ENCODE measurements at regions not wholly inside any gene's neighbourhood (a gene's known extent, or its start where the extent isn't known, plus 50 kb on each side); places are given as distances from the start of the nearest gene placed in this dataset.
A peak's percentile ranks its signal among the peaks of the same experiment; 100 is the strongest.

DNA sequence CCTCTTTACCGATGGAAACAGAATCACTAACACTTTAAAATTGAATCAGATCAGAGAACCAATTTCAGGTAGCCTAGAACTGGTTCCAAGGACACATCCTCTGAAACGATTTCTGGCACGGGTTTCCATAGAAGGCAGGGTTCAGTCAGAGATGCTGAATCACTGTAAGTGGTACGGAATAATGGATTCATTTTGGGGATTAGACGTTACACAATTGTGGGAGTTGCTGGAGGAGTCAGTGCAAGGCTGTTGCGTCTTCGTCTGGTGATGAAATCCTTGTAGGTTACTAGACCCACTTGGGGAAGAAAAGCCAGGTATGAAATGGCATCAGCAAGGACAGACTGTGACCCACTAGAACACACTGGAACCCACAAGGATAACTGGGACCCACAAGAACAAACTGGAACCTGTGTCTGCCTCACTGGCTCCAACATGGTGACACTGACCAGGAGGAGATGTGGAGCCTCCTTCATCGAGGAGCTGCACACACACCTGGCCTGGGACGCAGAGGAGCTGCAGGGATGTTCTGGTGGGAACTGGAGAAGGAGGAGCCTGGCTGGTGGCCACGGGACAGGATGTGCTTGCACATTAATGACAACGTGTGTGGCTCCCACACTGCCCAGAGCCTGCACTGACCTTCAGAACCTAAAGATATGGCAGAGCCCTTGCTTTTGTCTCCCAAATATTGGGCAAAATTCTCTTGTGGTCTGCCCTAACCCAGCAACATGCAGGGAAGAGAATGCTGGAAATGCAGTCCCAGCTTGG is 105.1 kb downstream of the TRAPPC11 start:
- H3K9me3 ChIP-seq (ENCODE audit: control insufficient read depth, low read length) = no peaks in the 10 kb centered on the region
- no peaks in the 10 kb centered on the region for H3K36me3 ChIP-seq (ENCODE audit: control insufficient read depth, insufficient read depth, low read length)
- H3K4me3 ChIP-seq (ENCODE audit: low read length) = no peak overlapping the region
- no peak overlapping the region for H3K9ac ChIP-seq (ENCODE audit: low read length)
- H3K27me3 ChIP-seq (ENCODE audit: control insufficient read depth, insufficient read depth, low read length) = no peaks in the 10 kb centered on the region
- H3K4me1 ChIP-seq (ENCODE audit: control insufficient read depth, insufficient read depth, low read length) = peaks cover 20% of the 10 kb centered on the region

DNA sequence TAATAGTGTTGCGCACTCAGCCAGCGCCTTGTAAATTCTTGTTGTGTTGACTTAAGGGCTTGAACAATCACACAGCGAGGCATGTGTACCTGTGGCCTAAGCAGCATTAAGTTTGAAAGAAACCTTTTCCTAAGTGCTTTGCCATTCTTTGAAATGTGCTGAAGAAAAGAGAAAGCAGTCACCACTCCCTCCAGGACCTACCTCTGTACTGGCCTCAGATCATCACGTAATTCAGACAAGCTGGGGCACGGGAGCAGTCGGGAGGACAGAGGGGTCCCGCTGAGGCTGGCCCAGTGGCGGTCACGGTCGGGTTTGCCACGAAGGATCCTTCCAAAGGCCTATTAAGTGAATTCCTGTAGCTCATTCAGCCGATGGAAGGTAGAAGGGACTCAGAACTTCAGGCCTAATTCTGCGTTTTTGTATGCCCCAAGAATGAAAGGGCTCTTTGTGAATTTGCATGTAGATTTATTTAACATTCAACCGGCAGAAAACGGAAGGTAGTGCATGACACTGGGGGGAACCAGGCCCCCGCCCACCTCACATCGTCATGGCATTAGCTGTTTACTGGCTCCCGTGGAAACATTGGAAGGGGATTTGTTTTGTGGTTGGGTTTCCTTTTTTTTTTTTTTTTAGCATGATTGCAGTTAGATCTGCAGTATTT is 106.3 kb downstream of the TRAPPC11 start:
- Histone ChIP-seq H3K9ac (ENCODE audit: low read length) (peak overlapping the region; percentile 72), H3K36me3 (ENCODE audit: control insufficient read depth, insufficient read depth, low read length) (no peaks in the 10 kb centered on the region), H3K27me3 (ENCODE audit: control insufficient read depth, insufficient read depth, low read length) (no peaks in the 10 kb centered on the region), H3K9me3 (ENCODE audit: control insufficient read depth, low read length) (no peaks in the 10 kb centered on the region), H3K4me1 (ENCODE audit: control insufficient read depth, insufficient read depth, low read length) (peaks cover 20% of the 10 kb centered on the region), H3K4me3 (ENCODE audit: low read length) (peak overlapping the region; percentile 31)

DNA sequence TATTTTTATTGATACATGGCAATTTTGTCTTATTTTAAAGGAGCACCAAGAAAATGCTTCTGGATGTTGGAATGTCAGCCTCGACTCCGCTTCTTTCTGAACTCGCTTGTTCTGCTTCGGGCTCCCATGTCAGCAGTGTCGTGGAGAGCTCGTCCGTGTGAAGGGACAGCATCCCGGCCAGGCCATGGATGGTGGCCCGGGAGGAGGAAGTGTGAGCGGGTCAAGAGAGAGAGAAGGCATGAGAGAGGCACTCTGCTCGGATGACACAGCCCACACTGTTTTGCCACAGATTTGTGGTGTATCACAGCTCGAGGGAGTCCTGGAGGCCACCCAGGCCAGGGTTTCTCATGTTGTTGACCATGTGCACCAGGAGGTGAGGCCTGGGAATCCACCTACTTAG is 107.0 kb downstream of the TRAPPC11 start:
- Histone ChIP-seq H3K9ac (ENCODE audit: low read length) (no peak overlapping the region), H3K4me1 (ENCODE audit: control insufficient read depth, insufficient read depth, low read length) (peaks cover 19% of the 10 kb centered on the region), H3K27me3 (ENCODE audit: control insufficient read depth, insufficient read depth, low read length) (no peaks in the 10 kb centered on the region), H3K36me3 (ENCODE audit: control insufficient read depth, insufficient read depth, low read length) (no peaks in the 10 kb centered on the region), H3K9me3 (ENCODE audit: control insufficient read depth, low read length) (no peaks in the 10 kb centered on the region), H3K4me3 (ENCODE audit: low read length) (no peak overlapping the region)

DNA sequence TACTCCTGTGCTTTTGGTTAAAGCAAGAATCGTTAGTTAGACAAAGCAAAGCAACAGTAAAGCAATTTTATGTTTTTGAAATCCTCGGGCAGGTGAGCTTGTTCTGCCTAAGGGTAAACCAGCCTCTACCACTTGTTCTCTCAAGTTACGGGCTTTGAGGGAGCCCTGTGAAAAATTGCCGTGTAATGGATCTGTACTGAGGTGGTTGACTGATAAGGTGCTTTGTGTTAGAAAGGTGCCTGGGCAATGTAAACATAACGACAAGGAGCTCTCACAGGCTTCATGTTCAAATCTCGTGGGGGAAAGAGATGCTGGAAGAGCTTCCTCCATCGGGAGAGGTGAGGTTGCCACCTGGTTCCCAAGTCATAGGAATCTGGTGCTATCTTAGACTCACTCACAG is 111.8 kb downstream of the TRAPPC11 start:
- Histone ChIP-seq H3K9ac (ENCODE audit: low read length) (no peak overlapping the region), H3K4me3 (ENCODE audit: low read length) (no peak overlapping the region), H3K27me3 (ENCODE audit: control insufficient read depth, insufficient read depth, low read length) (no peaks in the 10 kb centered on the region), H3K9me3 (ENCODE audit: control insufficient read depth, low read length) (no peaks in the 10 kb centered on the region), H3K4me1 (ENCODE audit: control insufficient read depth, insufficient read depth, low read length) (peaks cover 5% of the 10 kb centered on the region), H3K36me3 (ENCODE audit: control insufficient read depth, insufficient read depth, low read length) (no peaks in the 10 kb centered on the region)

DNA sequence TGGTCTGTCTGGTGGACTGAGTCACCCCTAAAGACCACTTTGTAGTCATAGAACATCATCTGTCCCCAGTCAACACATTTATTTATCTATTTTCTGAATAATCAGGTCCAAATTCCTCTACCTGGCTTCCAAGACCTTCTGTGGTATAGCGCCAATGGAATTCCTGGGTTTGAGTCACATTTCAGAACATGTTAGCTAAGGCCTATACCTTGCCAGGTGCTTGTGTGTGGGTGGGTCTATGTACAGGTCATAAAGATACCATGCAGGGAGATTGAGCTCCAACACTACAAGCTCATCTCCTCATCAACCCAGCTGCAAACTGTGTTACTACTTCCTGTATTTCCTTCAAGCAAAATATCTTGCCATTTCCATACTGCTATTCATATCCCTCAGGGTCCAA is 113.3 kb downstream of the TRAPPC11 start:
- no peaks in the 10 kb centered on the region for H3K9me3 ChIP-seq (ENCODE audit: control insufficient read depth, low read length)
- H3K4me1 ChIP-seq (ENCODE audit: control insufficient read depth, insufficient read depth, low read length) = peaks cover 5% of the 10 kb centered on the region
- H3K9ac ChIP-seq (ENCODE audit: low read length) = no peak overlapping the region
- H3K27me3 ChIP-seq (ENCODE audit: control insufficient read depth, insufficient read depth, low read length) = no peaks in the 10 kb centered on the region
- no peaks in the 10 kb centered on the region for H3K36me3 ChIP-seq (ENCODE audit: control insufficient read depth, insufficient read depth, low read length)
- H3K4me3 ChIP-seq (ENCODE audit: low read length) = no peak overlapping the region

DNA sequence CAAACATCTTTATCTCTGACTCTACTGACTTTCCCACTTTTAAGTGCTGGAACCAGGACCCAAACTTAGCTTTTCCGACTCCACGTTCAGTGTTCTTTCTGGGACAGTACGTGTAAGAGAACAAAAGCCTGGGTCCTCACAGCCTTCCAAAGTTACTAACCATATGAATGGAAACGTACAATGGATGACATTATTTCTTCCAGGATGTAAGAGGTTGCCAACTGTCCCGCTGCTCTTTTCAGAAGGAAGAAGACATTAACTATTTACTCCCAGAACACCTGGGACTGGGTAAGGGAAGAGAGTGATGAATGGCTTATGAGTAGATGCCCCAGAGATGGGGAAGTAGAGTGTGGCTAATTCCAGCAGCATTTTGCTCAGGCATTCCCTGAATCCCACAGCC is 114.7 kb downstream of the TRAPPC11 start:
- Histone ChIP-seq H3K27me3 (ENCODE audit: control insufficient read depth, insufficient read depth, low read length) (no peaks in the 10 kb centered on the region), H3K36me3 (ENCODE audit: control insufficient read depth, insufficient read depth, low read length) (no peaks in the 10 kb centered on the region), H3K9me3 (ENCODE audit: control insufficient read depth, low read length) (no peaks in the 10 kb centered on the region), H3K4me1 (ENCODE audit: control insufficient read depth, insufficient read depth, low read length) (peaks cover 5% of the 10 kb centered on the region), H3K4me3 (ENCODE audit: low read length) (no peak overlapping the region), H3K9ac (ENCODE audit: low read length) (no peak overlapping the region)

DNA sequence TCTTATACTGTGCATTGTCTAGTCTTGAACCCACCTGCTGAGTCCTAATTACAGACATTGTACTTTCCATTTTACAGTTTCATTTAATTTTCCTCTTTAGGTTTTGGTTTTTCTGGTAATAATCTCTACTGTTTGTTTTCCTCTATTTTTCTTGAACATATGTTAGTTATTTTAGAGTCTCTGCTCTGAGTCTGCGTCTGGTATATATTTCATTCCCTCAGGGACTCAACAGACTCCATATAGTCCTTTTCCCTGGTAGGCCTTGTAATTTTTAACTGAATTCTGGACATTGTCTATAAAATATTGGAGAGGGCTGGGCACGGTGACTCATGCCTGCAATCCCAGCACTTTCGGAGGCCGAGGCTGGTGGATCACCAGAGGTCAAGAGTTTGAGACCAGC is 121.8 kb upstream of the STOX2 start:
- H3K27me3 ChIP-seq (ENCODE audit: control insufficient read depth, insufficient read depth, low read length) = no peaks in the 10 kb centered on the region
- no peak overlapping the region for H3K4me3 ChIP-seq (ENCODE audit: low read length)
- H3K4me1 ChIP-seq (ENCODE audit: control insufficient read depth, insufficient read depth, low read length) = peaks cover 7% of the 10 kb centered on the region
- no peaks in the 10 kb centered on the region for H3K9me3 ChIP-seq (ENCODE audit: control insufficient read depth, low read length)
- no peaks in the 10 kb centered on the region for H3K36me3 ChIP-seq (ENCODE audit: control insufficient read depth, insufficient read depth, low read length)
- H3K9ac ChIP-seq (ENCODE audit: low read length) = no peak overlapping the region

DNA sequence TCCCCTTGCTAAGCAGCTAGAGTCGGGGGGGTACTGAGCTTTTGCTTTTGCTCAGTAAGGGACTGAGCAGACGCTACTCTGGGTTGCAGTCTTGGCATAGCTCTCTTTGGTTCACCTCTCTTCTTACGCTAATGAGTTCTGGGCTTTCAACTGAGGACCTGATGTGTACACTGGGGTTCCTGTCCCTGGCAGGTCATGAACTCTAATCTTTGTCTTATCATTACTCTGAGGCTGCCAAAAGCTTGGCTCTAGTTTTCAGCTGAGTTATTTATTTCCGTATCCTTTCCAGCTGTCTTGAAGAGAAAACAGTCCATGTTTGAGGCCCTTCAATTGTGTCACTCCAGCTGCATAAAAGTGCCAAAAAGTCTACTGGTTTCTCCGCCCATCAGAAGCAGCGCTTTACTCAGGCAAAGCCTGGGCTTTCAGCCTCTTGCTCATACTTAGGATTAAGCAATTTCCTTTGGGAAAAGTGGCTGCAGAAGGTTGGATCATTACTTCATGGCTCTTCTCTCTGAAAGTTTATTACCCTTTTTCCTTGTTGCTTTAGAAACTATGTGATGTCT is 121.0 kb upstream of the STOX2 start:
- Histone ChIP-seq H3K27me3 (ENCODE audit: control insufficient read depth, insufficient read depth, low read length) (no peaks in the 10 kb centered on the region), H3K36me3 (ENCODE audit: control insufficient read depth, insufficient read depth, low read length) (no peaks in the 10 kb centered on the region), H3K4me3 (ENCODE audit: low read length) (no peak overlapping the region), H3K9me3 (ENCODE audit: control insufficient read depth, low read length) (no peaks in the 10 kb centered on the region), H3K4me1 (ENCODE audit: control insufficient read depth, insufficient read depth, low read length) (peaks cover 7% of the 10 kb centered on the region), H3K9ac (ENCODE audit: low read length) (no peak overlapping the region)

DNA sequence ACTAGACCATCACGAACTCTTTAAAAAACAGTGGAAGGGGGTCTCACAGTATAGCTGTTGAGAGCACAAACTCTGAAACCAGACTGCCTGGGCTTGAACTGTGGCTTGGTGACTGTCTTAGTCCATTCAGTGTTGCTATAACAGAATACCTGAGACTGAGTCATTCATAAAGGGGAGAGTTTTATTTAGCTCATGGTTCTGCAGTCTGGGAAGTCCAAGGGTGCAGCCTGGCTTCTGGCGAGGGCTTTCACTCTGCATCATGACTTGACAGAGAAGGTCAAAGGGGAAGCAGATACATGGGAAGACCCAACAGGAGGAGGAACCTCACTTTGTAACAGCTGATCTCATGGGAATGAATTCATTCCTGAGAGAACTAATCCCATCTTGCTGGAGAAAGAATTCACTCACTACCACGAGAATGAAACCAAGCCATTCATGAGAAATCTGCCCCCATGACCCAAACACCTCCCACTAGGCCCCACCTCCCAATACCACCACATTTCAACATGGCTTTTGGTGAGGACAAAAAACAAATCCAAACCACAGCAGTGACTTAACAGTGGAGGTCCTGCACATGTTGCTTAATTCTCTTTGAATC is 116.7 kb upstream of the STOX2 start:
- H3K4me3 ChIP-seq (ENCODE audit: low read length) = no peak overlapping the region
- no peaks in the 10 kb centered on the region for H3K27me3 ChIP-seq (ENCODE audit: control insufficient read depth, insufficient read depth, low read length)
- H3K9ac ChIP-seq (ENCODE audit: low read length) = no peak overlapping the region
- no peaks in the 10 kb centered on the region for H3K36me3 ChIP-seq (ENCODE audit: control insufficient read depth, insufficient read depth, low read length)
- H3K9me3 ChIP-seq (ENCODE audit: control insufficient read depth, low read length) = peaks cover 5% of the 10 kb centered on the region
- peaks cover 7% of the 10 kb centered on the region for H3K4me1 ChIP-seq (ENCODE audit: control insufficient read depth, insufficient read depth, low read length)

DNA sequence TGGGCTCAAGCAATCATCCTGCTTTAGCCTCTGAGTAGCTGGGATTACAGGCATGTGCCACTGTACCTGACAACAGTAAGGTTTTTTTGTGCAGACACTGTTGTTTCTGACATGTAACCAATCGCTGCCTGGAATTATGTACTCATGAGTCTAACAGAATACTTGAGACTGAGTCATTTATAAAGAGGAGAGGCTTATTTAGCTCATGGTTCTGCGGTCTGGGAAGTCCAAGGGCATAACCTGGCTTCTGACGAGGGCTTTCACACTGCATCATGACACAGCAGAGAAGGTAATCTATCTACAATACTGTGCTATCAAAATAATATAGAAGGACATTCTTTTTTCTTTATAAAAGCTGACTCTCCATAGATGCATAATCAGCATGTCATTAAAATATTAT is 115.5 kb upstream of the STOX2 start:
- H3K36me3 ChIP-seq (ENCODE audit: control insufficient read depth, insufficient read depth, low read length) = no peaks in the 10 kb centered on the region
- H3K27me3 ChIP-seq (ENCODE audit: control insufficient read depth, insufficient read depth, low read length) = no peaks in the 10 kb centered on the region
- peaks cover 5% of the 10 kb centered on the region for H3K9me3 ChIP-seq (ENCODE audit: control insufficient read depth, low read length)
- no peaks in the 10 kb centered on the region for H3K4me1 ChIP-seq (ENCODE audit: control insufficient read depth, insufficient read depth, low read length)
- H3K9ac ChIP-seq (ENCODE audit: low read length) = no peak overlapping the region
- H3K4me3 ChIP-seq (ENCODE audit: low read length) = no peak overlapping the region

DNA sequence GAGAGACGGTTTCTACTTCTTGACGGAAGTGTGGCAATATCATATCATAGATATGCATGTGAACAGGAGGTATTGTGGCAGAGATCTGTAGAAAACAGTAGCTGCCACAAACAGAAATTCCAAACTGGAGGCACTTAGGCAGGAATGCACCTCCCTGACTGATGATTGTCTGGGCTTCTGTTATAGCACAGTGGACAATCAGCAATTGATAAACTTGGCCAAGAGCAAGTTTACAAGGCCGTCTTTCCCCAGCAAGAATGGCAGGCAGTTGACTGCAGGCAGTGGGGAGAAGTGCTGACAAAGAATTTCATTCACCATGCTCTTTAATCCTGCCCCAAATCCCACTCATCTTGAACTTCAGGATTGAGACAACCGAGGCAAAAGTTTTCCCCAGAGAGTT is 114.4 kb upstream of the STOX2 start:
- Histone ChIP-seq H3K36me3 (ENCODE audit: control insufficient read depth, insufficient read depth, low read length) (no peaks in the 10 kb centered on the region), H3K9me3 (ENCODE audit: control insufficient read depth, low read length) (peaks cover 5% of the 10 kb centered on the region), H3K27me3 (ENCODE audit: control insufficient read depth, insufficient read depth, low read length) (no peaks in the 10 kb centered on the region), H3K9ac (ENCODE audit: low read length) (no peak overlapping the region), H3K4me1 (ENCODE audit: control insufficient read depth, insufficient read depth, low read length) (no peaks in the 10 kb centered on the region), H3K4me3 (ENCODE audit: low read length) (no peak overlapping the region)

DNA sequence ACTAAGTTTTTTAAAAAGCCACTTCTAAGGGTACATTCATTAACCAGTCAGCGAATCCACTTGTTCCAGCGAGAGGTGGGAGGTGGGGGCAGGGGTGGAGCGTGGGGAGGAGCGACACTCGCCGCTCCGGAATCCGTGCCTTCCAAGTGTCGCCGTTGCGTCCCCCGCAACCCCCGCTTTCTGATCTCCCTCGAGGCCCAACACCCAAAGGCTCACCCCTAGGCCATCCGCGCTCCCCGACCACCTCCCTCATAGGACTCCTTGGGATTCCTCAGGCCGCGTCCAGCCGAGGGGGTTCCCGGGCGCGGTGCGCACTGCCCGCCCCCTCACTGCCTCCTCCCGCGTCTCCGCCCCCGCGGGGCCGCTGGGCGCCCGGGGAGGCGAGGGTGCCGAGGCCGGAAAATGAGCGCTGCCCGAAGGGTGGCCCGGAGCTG is 108.1 kb upstream of the STOX2 start:
- peak overlapping the region; percentile 37 for H3K4me3 ChIP-seq (ENCODE audit: low read length)
- H3K9me3 ChIP-seq (ENCODE audit: control insufficient read depth, low read length) = peaks cover 5% of the 10 kb centered on the region
- H3K9ac ChIP-seq (ENCODE audit: low read length) = peak overlapping the region; percentile 56
- H3K4me1 ChIP-seq (ENCODE audit: control insufficient read depth, insufficient read depth, low read length) = peaks cover 5% of the 10 kb centered on the region
- no peaks in the 10 kb centered on the region for H3K27me3 ChIP-seq (ENCODE audit: control insufficient read depth, insufficient read depth, low read length)
- no peaks in the 10 kb centered on the region for H3K36me3 ChIP-seq (ENCODE audit: control insufficient read depth, insufficient read depth, low read length)

All from mucosa of stomach (tissue), 1 donor.